ENCODE measurements at regions not wholly inside any gene's neighbourhood (a gene's known extent, or its start where the extent isn't known, plus 50 kb on each side); places are given as distances from the start of the nearest gene placed in this dataset.

DNA sequence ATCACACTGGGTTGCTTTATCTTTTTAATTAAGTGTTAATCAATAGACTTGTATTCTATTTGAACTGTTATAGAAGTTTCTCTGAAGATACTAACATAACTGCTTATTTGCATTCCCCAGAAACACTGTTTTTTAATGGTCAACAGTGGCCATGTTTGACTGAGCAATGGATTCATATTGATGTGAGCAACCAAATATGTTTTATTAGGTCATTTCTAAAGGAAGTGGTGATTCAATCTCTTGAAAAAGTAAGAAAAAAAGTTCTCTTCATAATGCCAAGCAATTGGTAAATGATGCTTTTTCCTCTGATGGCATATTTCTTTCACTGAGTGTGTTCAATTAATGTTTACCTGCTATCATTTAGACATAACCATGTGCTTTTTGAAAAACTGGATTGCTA, 593.0 kb upstream of the CITED2 start:
- no peak for TF ChIP-seq CTCF (conservative IDR thresholded peaks at IDR 0.05 in 1 of 2, IDR thresholded peaks at IDR 0.05 in 1 of 2; ENCODE audit: extremely low read depth in 1 of 2, insufficient read depth in 1 of 2, low read depth in 1 of 2, low read length in 2 of 2)
- TF ChIP-seq EZH2 (IDR thresholded peaks at IDR 0.05; ENCODE audit: borderline replicate concordance, low read length) = no peak

Data from mammary epithelial cell (primary cell).